Neural progenitor cell (in vitro differentiated cells): ENCODE measurements at regions not wholly inside any gene's neighbourhood (a gene's known extent, or its start where the extent isn't known, plus 50 kb on each side); places are given as distances from the start of the nearest gene placed in this dataset.

Experiments
- CTCF ChIP-seq: fragments of 200-600 bp; sonication (generic); IDR thresholded peaks from 2 replicates; pipeline ENCODE4 v1.5.1; 2017; ENCODE audit warnings: antibody characterized with exemption, mild to moderate bottlenecking
- EZH2phosphoT487 ChIP-seq: fragments of 200-600 bp; sonication (generic); IDR thresholded peaks from 2 replicates; pipeline ENCODE4 v1.6.1; 2017; ENCODE audit warnings: antibody characterized with exemption

GRCh38 chr1:221376286-221376685 lies 365.6 kb downstream of the DUSP10 start:
- TF ChIP-seq CTCF (no peak), EZH2phosphoT487 (no peak)
